ENCODE measurements at regions not wholly inside any gene's neighbourhood (a gene's known extent, or its start where the extent isn't known, plus 50 kb on each side); places are given as distances from the start of the nearest gene placed in this dataset.
"Not testable (repeated sequence)": the region's sequence is repeated elsewhere in the genome, so short reads cannot be mapped to it uniquely, and the experiment has no call there.

- H3K27me3 ChIP-seq, result no peaks in the 10 kb centered on the region
- DNase-seq (ENCODE audit: low read depth in 1 of 2, low spot score in 1 of 2), result no peak
- H3K9me3 ChIP-seq (ENCODE audit: low read depth), result no peaks in the 10 kb centered on the region
- no peaks in the 10 kb centered on the region for H3K36me3 ChIP-seq
- H3K4me1 ChIP-seq (ENCODE audit: low read depth), result no peaks in the 10 kb centered on the region
- TF ChIP-seq CTCF (IDR thresholded peaks at IDR 0.05; ENCODE audit: low read depth, low read length), result no peak
- H3K4me3 ChIP-seq, result no peak overlapping the region
- H3K27ac ChIP-seq, result no peak overlapping the region
Measured at GRCh38 chr17:31649302-31649701, 209.7 kb downstream of the COPRS start.

- H3K4me3 ChIP-seq, result no peak overlapping the region
- TF ChIP-seq CTCF (IDR thresholded peaks at IDR 0.05; ENCODE audit: low read depth, low read length), result no peak
- DNase-seq (ENCODE audit: low read depth in 1 of 2, low spot score in 1 of 2), result no peak
Measured at GRCh38 chr17:31647661-31648060, 211.4 kb downstream of the COPRS start.

GRCh38 chr17:31646642-31647041 lies 212.4 kb downstream of the COPRS start:
- H3K9me3 ChIP-seq (ENCODE audit: low read depth), result no peaks in the 10 kb centered on the region
- no peak overlapping the region for H3K4me3 ChIP-seq
- no peaks in the 10 kb centered on the region for H3K27me3 ChIP-seq
- H3K36me3 ChIP-seq, result no peaks in the 10 kb centered on the region
- H3K27ac ChIP-seq, result no peak overlapping the region
- DNase-seq (ENCODE audit: low read depth in 1 of 2, low spot score in 1 of 2), result no peak
- H3K4me1 ChIP-seq (ENCODE audit: low read depth), result no peaks in the 10 kb centered on the region
- TF ChIP-seq CTCF (IDR thresholded peaks at IDR 0.05; ENCODE audit: low read depth, low read length), result no peak

More at GRCh38 chr17:31647661-31648060, 211.4 kb downstream of the COPRS start:
- Histone ChIP-seq H3K27me3 (no peaks in the 10 kb centered on the region), H3K36me3 (no peaks in the 10 kb centered on the region), H3K9me3 (ENCODE audit: low read depth) (no peaks in the 10 kb centered on the region), H3K27ac (no peak overlapping the region), H3K4me1 (ENCODE audit: low read depth) (no peaks in the 10 kb centered on the region)

- H3K4me1 ChIP-seq (ENCODE audit: low read depth), result no peaks in the 10 kb centered on the region
- no peak for DNase-seq (ENCODE audit: low read depth in 1 of 2, low spot score in 1 of 2)
- no peaks in the 10 kb centered on the region for H3K36me3 ChIP-seq
- H3K27ac ChIP-seq, result no peak overlapping the region
- no peak for TF ChIP-seq CTCF (IDR thresholded peaks at IDR 0.05; ENCODE audit: low read depth, low read length)
- no peaks in the 10 kb centered on the region for H3K9me3 ChIP-seq (ENCODE audit: low read depth)
- H3K27me3 ChIP-seq, result no peaks in the 10 kb centered on the region
- H3K4me3 ChIP-seq, result no peak overlapping the region
Measured at GRCh38 chr17:31645351-31645750, 213.7 kb downstream of the COPRS start.

GRCh38 chr17:31631766-31632165 lies 227.3 kb downstream of the COPRS start:
- Histone ChIP-seq H3K36me3 (no peaks in the 10 kb centered on the region), H3K4me1 (ENCODE audit: low read depth) (no peaks in the 10 kb centered on the region), H3K4me3 (no peak overlapping the region), H3K27ac (no peak overlapping the region), H3K27me3 (no peaks in the 10 kb centered on the region), H3K9me3 (ENCODE audit: low read depth) (no peaks in the 10 kb centered on the region)
- TF ChIP-seq CTCF (IDR thresholded peaks at IDR 0.05; ENCODE audit: low read depth, low read length), result no peak
- DNase-seq (ENCODE audit: low read depth in 1 of 2, low spot score in 1 of 2), result no peak

- H3K27ac ChIP-seq; H3K9me3 ChIP-seq (ENCODE audit: low read depth); H3K36me3 ChIP-seq; H3K4me1 ChIP-seq (ENCODE audit: low read depth); H3K4me3 ChIP-seq; H3K27me3 ChIP-seq; DNase-seq (ENCODE audit: low read depth in 1 of 2, low spot score in 1 of 2): not testable (repeated sequence)
Measured at GRCh38 chr17:31630866-31631265, 228.2 kb downstream of the COPRS start.

Measured in cardiac muscle cell (in vitro differentiated cells and primary cell).